Psoas muscle (tissue), 7 donors: ENCODE measurements at regions not wholly inside any gene's neighbourhood (a gene's known extent, or its start where the extent isn't known, plus 50 kb on each side); places are given as distances from the start of the nearest gene placed in this dataset.

ENCODE experiments used
- ATAC-seq, 4 donors: fragments of 200-7000 bp; cut with Tn5 transposase; one replicate each; pipeline ENCODE4 v1.9.1; 2020; ENCODE audit warnings: moderate library complexity in 3 of 4, mild to moderate bottlenecking in 2 of 4
- DNase-seq, 2 donors: peaks; one replicate each; pipeline ENCODE4 v3.0.0-alpha.2; 2020
- H3K27ac ChIP-seq: fragments of 200-600 bp; one replicate; pipeline ENCODE4 v1.8.0; 2022
- H3K27me3 ChIP-seq, 3 donors: fragments of 200-600 bp in 1 of 3; one replicate each; pipeline versions ENCODE4 v1.6.1 to v1.8.0; 2013 to 2022; ENCODE audit warnings: low read length in 2 of 3, mild to moderate bottlenecking in 2 of 3, moderate library complexity in 1 of 3; ENCODE audit not compliant: insufficient read depth in 3 of 3
- H3K36me3 ChIP-seq, 2 donors: fragments of 200-600 bp in 1 of 2; one replicate each; pipeline versions ENCODE4 v1.6.1 to v1.8.0; 2013 to 2022; ENCODE audit warnings: low read depth in 1 of 2, mild to moderate bottlenecking in 1 of 2, moderate library complexity in 1 of 2; ENCODE audit not compliant: insufficient read depth in 1 of 2
- H3K4me1 ChIP-seq: fragments of 200-600 bp; one replicate; pipeline ENCODE4 v1.8.0; 2022
- H3K4me3 ChIP-seq: fragments of 200-600 bp; one replicate; pipeline ENCODE4 v1.8.0; 2022; ENCODE audit warnings: mild to moderate bottlenecking
- H3K9me3 ChIP-seq: fragments of 200-600 bp; one replicate; pipeline ENCODE4 v1.8.0; 2022
- WGBS, 3 donors: extraction: QIAGEN DNeasy Blood & Tissue Kit; methylation state at CpG; one replicate each; pipeline versions ENCODE4 v1.1.6 to v1.1.7; 2013; 5-methylcytosine and 5-hydroxymethylcytosine counted together
- intact Hi-C, 2 donors: fragments of 100-400 bp; cut with DNase I; formaldehyde crosslinking; loops; one replicate each; pipeline versions ENCODE4 v1.11.0 to v1.14.2; 2022
- TF ChIP-seq, protein P1 (sequence below): fragments of 200-600 bp; IDR thresholded peaks from one replicate; pipeline ENCODE4 v1.8.0; 2022; ENCODE audit warnings: antibody characterized with exemption
- donor health status: healthy with polysubstance abuse.
- donor health status: DM: no; HTN: no; CAD: no; lungs with moderate emphysema.
- donor health status: Bipolar disorder and iron deficiency.
- donor health status: healthy.
- donor health status: DM: yes; HTN: yes; CAD: no.
- donor health status: DM: no; HTN: no; CAD: no.
- donor health status: DM: yes; HTN: yes; CAD: no.

DNA sequence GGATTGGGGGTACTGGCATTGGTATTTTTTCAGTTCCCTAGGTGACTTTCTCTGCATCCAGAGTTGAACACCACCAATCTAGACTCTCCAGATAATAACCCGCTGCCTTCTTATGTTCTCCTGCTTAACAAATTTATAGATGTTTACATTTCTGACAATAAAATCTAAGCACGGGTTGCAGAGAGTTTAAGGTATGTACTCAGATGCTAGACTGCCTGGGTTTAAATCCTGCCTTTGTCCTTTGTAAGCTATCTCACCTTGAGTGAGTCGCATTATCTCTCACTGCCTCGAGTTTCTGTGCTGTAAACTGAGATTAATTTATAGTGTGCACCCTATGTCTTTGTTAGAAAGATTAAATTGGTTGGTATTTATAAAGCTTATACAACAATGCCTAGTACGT, 131.4 kb upstream of the ARGLU1 start:
- ATAC-seq (no peak), DNase-seq (no peak)
- Histone ChIP-seq H3K27ac (no peak overlapping the region), H3K4me1 (no peaks in the 10 kb centered on the region), H3K9me3 (no peaks in the 10 kb centered on the region), H3K4me3 (no peak overlapping the region), H3K27me3 (no peaks in the 10 kb centered on the region), H3K36me3 (no peaks in the 10 kb centered on the region)
- intact Hi-C loops: no loop called here
- TF ChIP-seq, protein P1, sequence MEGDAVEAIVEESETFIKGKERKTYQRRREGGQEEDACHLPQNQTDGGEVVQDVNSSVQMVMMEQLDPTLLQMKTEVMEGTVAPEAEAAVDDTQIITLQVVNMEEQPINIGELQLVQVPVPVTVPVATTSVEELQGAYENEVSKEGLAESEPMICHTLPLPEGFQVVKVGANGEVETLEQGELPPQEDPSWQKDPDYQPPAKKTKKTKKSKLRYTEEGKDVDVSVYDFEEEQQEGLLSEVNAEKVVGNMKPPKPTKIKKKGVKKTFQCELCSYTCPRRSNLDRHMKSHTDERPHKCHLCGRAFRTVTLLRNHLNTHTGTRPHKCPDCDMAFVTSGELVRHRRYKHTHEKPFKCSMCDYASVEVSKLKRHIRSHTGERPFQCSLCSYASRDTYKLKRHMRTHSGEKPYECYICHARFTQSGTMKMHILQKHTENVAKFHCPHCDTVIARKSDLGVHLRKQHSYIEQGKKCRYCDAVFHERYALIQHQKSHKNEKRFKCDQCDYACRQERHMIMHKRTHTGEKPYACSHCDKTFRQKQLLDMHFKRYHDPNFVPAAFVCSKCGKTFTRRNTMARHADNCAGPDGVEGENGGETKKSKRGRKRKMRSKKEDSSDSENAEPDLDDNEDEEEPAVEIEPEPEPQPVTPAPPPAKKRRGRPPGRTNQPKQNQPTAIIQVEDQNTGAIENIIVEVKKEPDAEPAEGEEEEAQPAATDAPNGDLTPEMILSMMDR: no peak
- WGBS, 3 donors: 76 to 77% (median 77%) methylated on average over 5 of the region's 5 CpGs

GRCh38 chr13:106696719-106697118, 128.8 kb upstream of the ARGLU1 start:
- Histone ChIP-seq H3K9me3 (no peaks in the 10 kb centered on the region), H3K4me1 (no peaks in the 10 kb centered on the region), H3K27ac (no peak overlapping the region), H3K4me3 (no peak overlapping the region), H3K27me3 (no peaks in the 10 kb centered on the region), H3K36me3 (no peaks in the 10 kb centered on the region)
- TF ChIP-seq, protein P1: no peak
- intact Hi-C loops: no loop called here
- 74 to 80% (median 80%) methylated on average over 2 of the region's 2 CpGs for whole genome bisulfite sequencing, 3 donors
- ATAC-seq (no peak), DNase-seq (no peak)

- no peak overlapping the region for H3K27ac ChIP-seq
- no peak overlapping the region for H3K4me3 ChIP-seq
- H3K4me1 ChIP-seq: no peaks in the 10 kb centered on the region
- DNase-seq: no peak
- no peaks in the 10 kb centered on the region for H3K9me3 ChIP-seq
- no peaks in the 10 kb centered on the region for H3K27me3 ChIP-seq
- H3K36me3 ChIP-seq: no peaks in the 10 kb centered on the region
- no peak for ATAC-seq
- TF ChIP-seq, protein P1: no peak
- WGBS, 3 donors: 94 to 96% (median 95%) methylated on average over 3 of the region's 3 CpGs
- intact Hi-C loops: no loop called here
Observed at GRCh38 chr13:106696140-106696539, 128.2 kb upstream of the ARGLU1 start.

GRCh38 chr13:106695139-106695538, 127.2 kb upstream of the ARGLU1 start:
- no peaks in the 10 kb centered on the region for H3K27me3 ChIP-seq
- DNase-seq (no peak), ATAC-seq (no peak)
- no peaks in the 10 kb centered on the region for H3K9me3 ChIP-seq
- TF ChIP-seq, protein P1: no peak
- H3K4me1 ChIP-seq: no peaks in the 10 kb centered on the region
- no peak overlapping the region for H3K4me3 ChIP-seq
- no peak overlapping the region for H3K27ac ChIP-seq
- intact Hi-C loops: no loop called here
- H3K36me3 ChIP-seq: no peaks in the 10 kb centered on the region

- DNase-seq: no peak
- no peaks in the 10 kb centered on the region for H3K4me1 ChIP-seq
- WGBS, 3 donors: 32 to 40% (median 38%) methylated on average over 2 of the region's 2 CpGs
- H3K4me3 ChIP-seq: no peak overlapping the region
- peaks cover 0 to 4% (median 0%) of the 10 kb centered on the region in 3 donors for H3K27me3 ChIP-seq
- no peak for ATAC-seq
- H3K36me3 ChIP-seq: no peaks in the 10 kb centered on the region
- no peaks in the 10 kb centered on the region for H3K9me3 ChIP-seq
- intact Hi-C loops: no loop called here
- TF ChIP-seq, protein P1: no peak
- H3K27ac ChIP-seq: no peak overlapping the region
Observed at GRCh38 chr13:106691861-106692260, 123.9 kb upstream of the ARGLU1 start.
